Muscle layer of colon (tissue), 2 donors: ENCODE measurements at regions not wholly inside any gene's neighbourhood (a gene's known extent, or its start where the extent isn't known, plus 50 kb on each side); places are given as distances from the start of the nearest gene placed in this dataset.
"Not testable (repeated sequence)": the region's sequence is repeated elsewhere in the genome, so short reads cannot be mapped to it uniquely, and the experiment has no call there.

ENCODE experiments used
- H3K27ac ChIP-seq: one replicate; pipeline ENCODE4 v1.7.0; 2013; ENCODE audit warnings: low read depth, mild to moderate bottlenecking, low read length, moderate library complexity
- H3K27me3 ChIP-seq, 2 donors: one replicate each; pipeline ENCODE4 v1.7.0; 2013; ENCODE audit warnings: low read length in 2 of 2, mild to moderate bottlenecking in 2 of 2; ENCODE audit not compliant: insufficient read depth in 2 of 2, control insufficient read depth in 1 of 2
- H3K36me3 ChIP-seq: one replicate; pipeline ENCODE4 v1.7.0; 2013; ENCODE audit warnings: mild to moderate bottlenecking, low read length; ENCODE audit not compliant: insufficient read depth
- H3K4me1 ChIP-seq: one replicate; pipeline ENCODE4 v1.7.0; 2013; ENCODE audit warnings: mild to moderate bottlenecking, low read length; ENCODE audit not compliant: insufficient read depth
- H3K4me3 ChIP-seq, 2 donors: one replicate each; pipeline ENCODE4 v1.7.0; 2013; ENCODE audit warnings: low read length in 2 of 2, low read depth in 1 of 2, mild to moderate bottlenecking in 1 of 2, moderate library complexity in 1 of 2
- H3K9ac ChIP-seq: one replicate; pipeline ENCODE4 v1.7.0; 2013; ENCODE audit warnings: low read length
- H3K9me3 ChIP-seq: one replicate; pipeline ENCODE4 v1.7.0; 2013; ENCODE audit warnings: mild to moderate bottlenecking, low read length
- donor health status: abdominal sarcoma.
- donor health status: Adenocarcinoma of cecum.

DNA sequence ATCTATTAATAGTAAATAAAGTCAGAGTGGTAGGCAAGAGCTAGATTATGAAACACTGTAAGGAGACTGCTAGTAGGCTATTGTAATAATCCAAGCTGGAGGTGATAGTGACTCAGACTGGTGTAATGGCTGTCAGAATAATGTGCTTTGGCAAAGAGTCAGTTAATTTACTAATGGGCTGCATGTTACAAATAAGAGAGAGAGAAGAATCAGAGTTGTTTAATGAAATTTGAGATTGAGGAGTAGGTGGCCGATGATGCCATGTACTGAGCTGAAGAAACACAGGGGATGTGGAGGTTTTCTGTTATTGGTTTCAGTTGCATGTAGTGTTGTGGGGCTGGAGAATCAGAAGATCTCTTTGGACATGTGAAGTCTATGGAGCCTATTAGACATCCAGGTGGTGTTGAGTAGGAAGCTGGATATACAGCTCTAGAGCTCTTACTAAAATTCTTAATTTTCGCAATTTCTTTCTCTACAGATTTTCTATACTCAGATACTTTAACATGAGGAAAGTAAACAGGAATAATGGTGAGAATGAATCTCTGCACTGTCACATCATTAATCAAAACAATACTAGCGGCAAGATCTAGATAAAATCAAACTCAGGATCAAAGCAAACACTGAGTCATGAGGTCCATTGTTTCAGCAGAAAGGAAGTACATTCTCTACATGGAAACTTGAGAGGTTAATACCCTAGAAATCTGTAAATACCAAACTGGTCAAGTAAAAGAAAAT is 167.7 kb downstream of the SIM1 start:
- no peak overlapping the region for H3K27ac ChIP-seq

DNA sequence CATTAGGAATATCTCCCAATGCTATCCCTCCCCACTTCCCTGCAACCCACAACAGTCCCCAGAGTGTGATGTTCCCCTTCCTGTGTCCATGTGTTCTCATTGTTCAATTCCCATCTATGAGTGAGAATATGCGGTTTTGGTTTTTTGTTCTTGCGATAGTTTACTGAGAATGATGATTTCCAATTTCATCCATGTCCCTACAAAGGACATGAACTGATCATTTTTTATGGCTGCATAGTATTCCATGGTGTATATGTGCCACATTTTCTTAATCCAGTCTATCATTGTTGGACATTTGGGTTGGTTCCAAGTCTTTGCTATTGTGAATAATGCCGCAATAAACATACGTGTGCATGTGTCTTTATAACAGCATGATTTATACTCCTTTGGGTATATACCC is 169.5 kb downstream of the SIM1 start:
- H3K27ac ChIP-seq, H3K9ac ChIP-seq, H3K4me1 ChIP-seq, H3K36me3 ChIP-seq, H3K9me3 ChIP-seq, H3K4me3 ChIP-seq, H3K27me3 ChIP-seq: not testable (repeated sequence)

More for the DNA sequence above, 167.7 kb downstream of the SIM1 start:
- Histone ChIP-seq H3K9me3 (no peaks in the 10 kb centered on the region), H3K27me3 (no peaks in the 10 kb centered on the region), H3K4me1 (no peaks in the 10 kb centered on the region), H3K9ac (no peak overlapping the region), H3K36me3 (no peaks in the 10 kb centered on the region), H3K4me3 (no peak overlapping the region)

DNA sequence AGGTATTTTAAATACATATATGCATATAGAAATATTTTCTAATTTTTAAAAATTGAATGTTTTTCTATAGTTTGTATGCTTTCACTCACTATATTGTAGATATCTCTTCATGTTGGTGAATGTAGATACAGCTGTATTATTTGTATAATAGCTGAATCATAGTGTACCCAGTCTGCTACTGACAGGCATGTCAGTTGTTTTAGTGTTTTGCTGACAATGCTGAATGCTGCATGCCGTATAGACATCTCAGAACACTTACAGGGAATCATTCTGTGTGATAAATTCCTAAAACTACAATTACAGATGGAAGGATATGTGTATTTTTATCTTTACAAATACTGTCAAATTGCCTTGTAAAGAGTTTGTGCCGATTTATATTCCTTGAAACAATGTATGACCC is 175.4 kb downstream of the SIM1 start:
- no peak overlapping the region for H3K9ac ChIP-seq
- no peak overlapping the region for H3K27ac ChIP-seq
- H3K36me3 ChIP-seq = no peaks in the 10 kb centered on the region
- no peaks in the 10 kb centered on the region for H3K27me3 ChIP-seq
- H3K4me1 ChIP-seq = no peaks in the 10 kb centered on the region
- no peak overlapping the region for H3K4me3 ChIP-seq
- H3K9me3 ChIP-seq = no peaks in the 10 kb centered on the region

- no peaks in the 10 kb centered on the region for H3K9me3 ChIP-seq
- H3K4me1 ChIP-seq = no peaks in the 10 kb centered on the region
- H3K27me3 ChIP-seq = no peaks in the 10 kb centered on the region
- H3K36me3 ChIP-seq = no peaks in the 10 kb centered on the region
- H3K9ac ChIP-seq = no peak overlapping the region
- H3K27ac ChIP-seq = no peak overlapping the region
- H3K4me3 ChIP-seq = no peak overlapping the region
These were observed 176.4 kb downstream of the SIM1 start for GRCh38 chr6:100288311-100288710.

GRCh38 chr6:100283285-100283684 is 181.4 kb downstream of the SIM1 start:
- H3K9me3 ChIP-seq = no peaks in the 10 kb centered on the region
- H3K4me1 ChIP-seq = no peaks in the 10 kb centered on the region
- no peaks in the 10 kb centered on the region for H3K27me3 ChIP-seq

GRCh38 chr6:100281471-100281901 is 183.2 kb downstream of the SIM1 start:
- no peaks in the 10 kb centered on the region for H3K27me3 ChIP-seq
- H3K9me3 ChIP-seq = no peaks in the 10 kb centered on the region
- H3K36me3 ChIP-seq = no peaks in the 10 kb centered on the region
- peak overlapping the region in 1 of 2 donors; percentile 18 for H3K4me3 ChIP-seq
- H3K9ac ChIP-seq = no peak overlapping the region
- no peaks in the 10 kb centered on the region for H3K4me1 ChIP-seq
- no peak overlapping the region for H3K27ac ChIP-seq

More at GRCh38 chr6:100283285-100283684, 181.4 kb downstream of the SIM1 start:
- no peak overlapping the region for H3K27ac ChIP-seq
- H3K4me3 ChIP-seq = no peak overlapping the region
- no peak overlapping the region for H3K9ac ChIP-seq
- no peaks in the 10 kb centered on the region for H3K36me3 ChIP-seq

DNA sequence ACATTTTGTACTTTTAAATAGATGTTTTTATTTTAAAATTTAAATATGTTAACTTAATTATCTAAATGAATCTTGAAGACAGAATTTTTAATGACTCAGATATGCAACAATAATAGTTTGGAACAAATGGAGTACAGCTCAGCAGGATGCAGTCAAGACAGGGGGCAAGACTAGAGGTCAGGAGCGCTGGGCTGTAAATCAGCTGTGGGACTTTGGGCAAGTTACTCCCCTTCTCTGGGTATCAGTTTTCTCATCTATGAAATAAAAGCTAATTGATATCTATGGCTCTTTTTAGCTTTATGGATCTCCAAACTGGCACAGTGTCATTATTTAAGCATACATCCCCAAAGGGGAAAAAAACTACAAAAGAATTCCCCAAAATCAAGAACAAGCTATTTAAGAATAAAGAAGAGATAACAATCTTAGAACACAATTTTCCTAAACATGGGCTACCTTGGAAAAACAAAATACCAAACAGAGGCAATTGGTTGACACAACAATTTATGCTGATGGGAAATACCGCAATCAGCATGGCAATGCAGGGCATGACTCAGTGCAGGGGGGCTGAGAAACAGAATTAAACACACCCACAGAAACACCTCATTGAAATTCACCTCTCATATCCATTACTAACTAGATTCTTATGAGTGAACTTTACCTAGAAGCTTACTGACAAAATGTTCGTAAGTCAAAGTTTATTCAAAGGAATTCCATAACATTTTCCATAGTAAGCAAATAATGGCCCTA is 188.2 kb downstream of the SIM1 start:
- Histone ChIP-seq H3K36me3 (no peaks in the 10 kb centered on the region), H3K27ac (no peak overlapping the region), H3K9ac (no peak overlapping the region), H3K4me3 (no peak overlapping the region), H3K4me1 (no peaks in the 10 kb centered on the region), H3K27me3 (no peaks in the 10 kb centered on the region), H3K9me3 (no peaks in the 10 kb centered on the region)

GRCh38 chr6:100274147-100274546 is 190.6 kb downstream of the SIM1 start:
- Histone ChIP-seq H3K4me3 (no peak overlapping the region), H3K9me3 (no peaks in the 10 kb centered on the region), H3K9ac (no peak overlapping the region), H3K4me1 (no peaks in the 10 kb centered on the region), H3K27me3 (no peaks in the 10 kb centered on the region), H3K36me3 (no peaks in the 10 kb centered on the region), H3K27ac (no peak overlapping the region)

GRCh38 chr6:100271625-100272024 is 193.1 kb downstream of the SIM1 start:
- Histone ChIP-seq H3K9ac (no peak overlapping the region), H3K36me3 (no peaks in the 10 kb centered on the region), H3K4me1 (no peaks in the 10 kb centered on the region), H3K4me3 (no peak overlapping the region), H3K27me3 (no peaks in the 10 kb centered on the region), H3K9me3 (no peaks in the 10 kb centered on the region), H3K27ac (no peak overlapping the region)

GRCh38 chr6:100271202-100271601 is 193.5 kb downstream of the SIM1 start:
- Histone ChIP-seq H3K27ac (no peak overlapping the region), H3K4me1 (no peaks in the 10 kb centered on the region), H3K4me3 (no peak overlapping the region), H3K9ac (no peak overlapping the region), H3K27me3 (no peaks in the 10 kb centered on the region), H3K9me3 (no peaks in the 10 kb centered on the region), H3K36me3 (no peaks in the 10 kb centered on the region)

DNA sequence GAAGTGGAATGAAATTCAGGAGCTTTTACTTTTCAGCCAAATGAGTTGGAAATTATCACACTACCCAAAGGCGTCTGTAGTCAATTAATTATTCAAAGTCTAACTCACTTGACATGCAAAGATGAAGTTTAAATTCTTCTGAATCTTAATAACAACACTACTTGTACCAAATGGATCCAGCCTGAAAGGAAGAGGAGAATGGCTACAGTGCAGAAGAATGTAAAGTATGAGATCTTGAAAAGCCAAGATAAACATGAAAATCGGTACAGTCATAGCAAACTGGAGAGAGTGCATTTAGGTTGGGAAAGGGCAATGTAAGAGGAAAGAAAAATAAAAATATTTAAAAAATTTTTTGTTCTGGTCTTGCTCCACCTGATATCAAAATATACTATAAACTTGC is 195.5 kb downstream of the SIM1 start:
- H3K4me3 ChIP-seq = no peak overlapping the region
- no peaks in the 10 kb centered on the region for H3K36me3 ChIP-seq
- no peak overlapping the region for H3K9ac ChIP-seq
- no peaks in the 10 kb centered on the region for H3K27me3 ChIP-seq
- H3K27ac ChIP-seq = no peak overlapping the region
- no peaks in the 10 kb centered on the region for H3K4me1 ChIP-seq
- H3K9me3 ChIP-seq = no peaks in the 10 kb centered on the region

GRCh38 chr6:100268326-100268725 is 196.4 kb downstream of the SIM1 start:
- no peaks in the 10 kb centered on the region for H3K4me1 ChIP-seq
- H3K9ac ChIP-seq = no peak overlapping the region
- no peaks in the 10 kb centered on the region for H3K36me3 ChIP-seq
- H3K9me3 ChIP-seq = no peaks in the 10 kb centered on the region
- H3K27me3 ChIP-seq = no peaks in the 10 kb centered on the region
- no peak overlapping the region for H3K27ac ChIP-seq
- H3K4me3 ChIP-seq = no peak overlapping the region
